CD8-positive, alpha-beta memory T cell (primary cell): ENCODE measurements at regions not wholly inside any gene's neighbourhood (a gene's known extent, or its start where the extent isn't known, plus 50 kb on each side); places are given as distances from the start of the nearest gene placed in this dataset.
"Not testable (repeated sequence)": the region's sequence is repeated elsewhere in the genome, so short reads cannot be mapped to it uniquely, and the experiment has no call there.

Experiments
- CTCF ChIA-PET: fragments of 350-600 bp; sonication (Branson Sonifier 250); formaldehyde crosslinking; loops from one replicate; lab custom pipeline; 2021; ENCODE audit warnings: antibody characterized with exemption; lab: Charles Lee
- POLR2A ChIA-PET: fragments of 350-600 bp; sonication (Branson Sonifier 250); formaldehyde crosslinking; loops from one replicate; lab custom pipeline; 2021; ENCODE audit warnings: antibody characterized with exemption; lab: Charles Lee
- DNase-seq, 5 donors: peaks; one replicate each; pipeline versions ENCODE4 v3.0.0 to v3.0.0-alpha.2; 2020 to 2022; ENCODE audit warnings: mixed read lengths in 1 of 5
- H3K27ac ChIP-seq: one replicate; pipeline ENCODE4 v1.7.0; 2013; ENCODE audit warnings: low read depth, mild to moderate bottlenecking, low read length, moderate library complexity
- H3K27me3 ChIP-seq: 2 replicates; pipeline ENCODE4 v1.7.0; 2013; ENCODE audit warnings: low read length, mild to moderate bottlenecking; ENCODE audit not compliant: insufficient read depth, poor library complexity, severe bottlenecking
- H3K36me3 ChIP-seq: 2 replicates; pipeline ENCODE4 v1.7.0; 2013; ENCODE audit warnings: mild to moderate bottlenecking, low read length, moderate library complexity; ENCODE audit not compliant: insufficient read depth
- H3K4me1 ChIP-seq: 2 replicates; pipeline ENCODE4 v1.7.0; 2013; ENCODE audit warnings: mild to moderate bottlenecking, low read length, moderate library complexity; ENCODE audit not compliant: insufficient read depth
- H3K4me3 ChIP-seq: 2 replicates; pipeline ENCODE4 v1.7.0; 2013; ENCODE audit warnings: mild to moderate bottlenecking, low read length
- H3K9me3 ChIP-seq: 2 replicates; pipeline ENCODE4 v1.7.0; 2013; ENCODE audit warnings: mild to moderate bottlenecking, low read length
- H3K27ac Mint-ChIP-seq, 8 donors: one replicate each; pipeline ENCODE4 v1.8.0; 2020 to 2021; ENCODE audit warnings: mixed read lengths in 8 of 8, mild to moderate bottlenecking in 6 of 8, inconsistent platforms in 3 of 8, moderate library complexity in 3 of 8
- H3K27me3 Mint-ChIP-seq, 2 donors: one replicate each; pipeline ENCODE4 v1.8.0; 2020 to 2021; ENCODE audit warnings: mixed read lengths in 2 of 2, mild to moderate bottlenecking in 1 of 2, moderate library complexity in 1 of 2
- H3K36me3 Mint-ChIP-seq, 3 donors: one replicate each; pipeline ENCODE4 v1.8.0; 2020 to 2021; ENCODE audit warnings: mixed read lengths in 3 of 3, inconsistent platforms in 1 of 3, mild to moderate bottlenecking in 1 of 3
- H3K4me1 Mint-ChIP-seq, 3 donors: one replicate each; pipeline ENCODE4 v1.8.0; 2020 to 2021; ENCODE audit warnings: mixed read lengths in 3 of 3, inconsistent platforms in 1 of 3, mild to moderate bottlenecking in 1 of 3
- H3K4me3 Mint-ChIP-seq, 7 donors: one replicate each; pipeline ENCODE4 v1.8.0; 2020 to 2021; ENCODE audit warnings: mixed read lengths in 7 of 7, mild to moderate bottlenecking in 6 of 7, moderate library complexity in 4 of 7, inconsistent platforms in 2 of 7
- H3K9me3 Mint-ChIP-seq, 5 donors: one replicate each; pipeline ENCODE4 v1.8.0; 2020 to 2022; ENCODE audit warnings: mixed read lengths in 5 of 5, mild to moderate bottlenecking in 3 of 5, moderate library complexity in 2 of 5, inconsistent platforms in 1 of 5

- CTCF ChIA-PET: no interaction called here
- no peak for DNase-seq
- POLR2A ChIA-PET: no interaction called here
These were observed 1386.1 kb downstream of the SLITRK5 start for GRCh38 chr13:89057274-89057673.

GRCh38 chr13:89057862-89058261 is 1386.7 kb downstream of the SLITRK5 start:
- H3K36me3 ChIP-seq: no peaks in the 10 kb centered on the region
- no peaks in the 10 kb centered on the region for H3K9me3 ChIP-seq
- peaks cover 3 to 21% (median 5%) of the 10 kb centered on the region in 5 donors for H3K9me3 Mint-ChIP-seq
- no peak overlapping the region for H3K4me3 Mint-ChIP-seq
- DNase-seq: no peak
- no peak overlapping the region for H3K27ac ChIP-seq
- ChIA-PET CTCF (no interaction called here), POLR2A (no interaction called here)
- no peaks in the 10 kb centered on the region for H3K4me1 ChIP-seq
- peak overlapping the region in 1 of 8 donors; percentile 14 for H3K27ac Mint-ChIP-seq
- no peaks in the 10 kb centered on the region for H3K36me3 Mint-ChIP-seq
- H3K27me3 Mint-ChIP-seq: no peaks in the 10 kb centered on the region
- H3K27me3 ChIP-seq: no peaks in the 10 kb centered on the region
- no peak overlapping the region for H3K4me3 ChIP-seq
- H3K4me1 Mint-ChIP-seq: no peaks in the 10 kb centered on the region

More at GRCh38 chr13:89057274-89057673, 1386.1 kb downstream of the SLITRK5 start:
- Histone ChIP-seq H3K27ac (no peak overlapping the region), H3K9me3 (no peaks in the 10 kb centered on the region), H3K36me3 (no peaks in the 10 kb centered on the region), H3K4me3 (no peak overlapping the region), H3K27me3 (no peaks in the 10 kb centered on the region), H3K4me1 (no peaks in the 10 kb centered on the region)
- Mint-ChIP-seq H3K27me3 (no peaks in the 10 kb centered on the region), H3K9me3 (peaks cover 4 to 20% (median 5%) of the 10 kb centered on the region in 5 donors), H3K36me3 (no peaks in the 10 kb centered on the region), H3K27ac (no peak overlapping the region), H3K4me1 (no peaks in the 10 kb centered on the region), H3K4me3 (no peak overlapping the region)

DNA sequence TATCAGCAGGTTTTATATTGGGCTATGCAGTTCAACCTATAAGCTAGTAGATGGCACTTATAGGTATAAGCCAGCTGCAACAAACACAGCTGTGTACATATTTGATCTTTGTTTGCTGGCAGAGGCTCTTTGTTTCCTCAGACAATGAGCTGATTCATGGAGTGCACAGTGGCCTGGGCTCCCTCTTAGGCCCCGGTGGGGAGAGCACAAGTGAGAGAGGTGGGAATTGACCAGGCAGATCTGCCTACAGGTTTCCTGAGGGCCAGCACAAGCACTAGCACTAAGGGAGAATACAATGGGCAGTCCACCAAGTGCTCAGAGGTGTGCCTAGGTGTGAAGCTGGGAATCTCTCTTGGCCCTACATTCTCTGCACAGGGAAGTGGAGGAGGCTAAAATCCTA is 1390.7 kb downstream of the SLITRK5 start:
- Mint-ChIP-seq H3K27me3 (no peaks in the 10 kb centered on the region), H3K36me3 (no peaks in the 10 kb centered on the region), H3K27ac (no peak overlapping the region), H3K9me3 (peaks cover 0 to 34% (median 5%) of the 10 kb centered on the region in 5 donors), H3K4me3 (no peak overlapping the region), H3K4me1 (no peaks in the 10 kb centered on the region)
- no peak overlapping the region for H3K4me3 ChIP-seq
- DNase-seq: no peak
- H3K36me3 ChIP-seq: no peaks in the 10 kb centered on the region
- H3K4me1 ChIP-seq: no peaks in the 10 kb centered on the region
- CTCF ChIA-PET: no interaction called here
- no peaks in the 10 kb centered on the region for H3K9me3 ChIP-seq
- POLR2A ChIA-PET: no interaction called here
- no peak overlapping the region for H3K27ac ChIP-seq
- H3K27me3 ChIP-seq: no peaks in the 10 kb centered on the region

- H3K4me1 Mint-ChIP-seq: no peaks in the 10 kb centered on the region
- ChIA-PET POLR2A (no interaction called here), CTCF (no interaction called here)
- no peak overlapping the region for H3K4me3 ChIP-seq
- no peak overlapping the region for H3K27ac Mint-ChIP-seq
- no peaks in the 10 kb centered on the region for H3K36me3 ChIP-seq
- DNase-seq: peak in 4 of 5 donors; percentile 4 to 36 (median 10)
- no peak overlapping the region for H3K27ac ChIP-seq
- no peak overlapping the region for H3K4me3 Mint-ChIP-seq
- H3K9me3 ChIP-seq: no peaks in the 10 kb centered on the region
- H3K9me3 Mint-ChIP-seq: peaks cover 0 to 16% (median 0%) of the 10 kb centered on the region in 5 donors
- no peaks in the 10 kb centered on the region for H3K27me3 Mint-ChIP-seq
- no peaks in the 10 kb centered on the region for H3K36me3 Mint-ChIP-seq
- no peaks in the 10 kb centered on the region for H3K4me1 ChIP-seq
- no peaks in the 10 kb centered on the region for H3K27me3 ChIP-seq
These were observed 1395.8 kb downstream of the SLITRK5 start for GRCh38 chr13:89066868-89067466.

DNA sequence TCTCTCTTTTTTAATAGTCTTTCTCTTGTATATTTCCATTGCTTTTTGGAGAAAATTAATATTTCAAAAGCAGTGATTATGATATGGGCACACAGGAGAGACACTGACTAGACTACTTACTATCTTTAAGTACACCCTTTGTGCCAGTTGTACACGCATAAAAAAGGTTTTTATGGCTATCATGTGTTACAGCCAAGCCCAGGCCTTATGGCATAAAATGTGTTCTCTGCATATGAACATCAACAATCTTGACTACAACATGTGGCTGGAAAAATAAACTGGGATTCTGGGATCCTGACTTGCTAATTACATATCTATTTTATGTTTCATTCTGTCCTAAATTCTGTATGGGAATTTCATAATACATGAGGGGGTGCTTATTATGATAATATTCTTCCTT is 1401.8 kb downstream of the SLITRK5 start:
- no peaks in the 10 kb centered on the region for H3K4me1 Mint-ChIP-seq
- no peak overlapping the region for H3K4me3 Mint-ChIP-seq
- Histone ChIP-seq H3K4me3 (no peak overlapping the region), H3K27me3 (no peaks in the 10 kb centered on the region), H3K36me3 (no peaks in the 10 kb centered on the region), H3K9me3 (no peaks in the 10 kb centered on the region), H3K4me1 (no peaks in the 10 kb centered on the region), H3K27ac (no peak overlapping the region)
- H3K27ac Mint-ChIP-seq: no peak overlapping the region
- H3K9me3 Mint-ChIP-seq: peaks cover 0 to 11% (median 2%) of the 10 kb centered on the region in 5 donors
- ChIA-PET CTCF (no interaction called here), POLR2A (no interaction called here)
- no peaks in the 10 kb centered on the region for H3K36me3 Mint-ChIP-seq
- H3K27me3 Mint-ChIP-seq: no peaks in the 10 kb centered on the region
- DNase-seq: no peak

GRCh38 chr13:89076622-89077021 is 1405.5 kb downstream of the SLITRK5 start:
- H3K27ac ChIP-seq: no peak overlapping the region
- no peaks in the 10 kb centered on the region for H3K4me1 Mint-ChIP-seq
- CTCF ChIA-PET: no interaction called here
- peaks cover 0 to 13% (median 4%) of the 10 kb centered on the region in 5 donors for H3K9me3 Mint-ChIP-seq
- H3K36me3 ChIP-seq: no peaks in the 10 kb centered on the region
- POLR2A ChIA-PET: no interaction called here
- no peak overlapping the region for H3K4me3 Mint-ChIP-seq
- H3K27me3 Mint-ChIP-seq: no peaks in the 10 kb centered on the region
- H3K27ac Mint-ChIP-seq: no peak overlapping the region
- H3K9me3 ChIP-seq: no peaks in the 10 kb centered on the region
- H3K4me1 ChIP-seq: no peaks in the 10 kb centered on the region
- DNase-seq: no peak
- H3K27me3 ChIP-seq: no peaks in the 10 kb centered on the region
- no peak overlapping the region for H3K4me3 ChIP-seq
- H3K36me3 Mint-ChIP-seq: no peaks in the 10 kb centered on the region

DNA sequence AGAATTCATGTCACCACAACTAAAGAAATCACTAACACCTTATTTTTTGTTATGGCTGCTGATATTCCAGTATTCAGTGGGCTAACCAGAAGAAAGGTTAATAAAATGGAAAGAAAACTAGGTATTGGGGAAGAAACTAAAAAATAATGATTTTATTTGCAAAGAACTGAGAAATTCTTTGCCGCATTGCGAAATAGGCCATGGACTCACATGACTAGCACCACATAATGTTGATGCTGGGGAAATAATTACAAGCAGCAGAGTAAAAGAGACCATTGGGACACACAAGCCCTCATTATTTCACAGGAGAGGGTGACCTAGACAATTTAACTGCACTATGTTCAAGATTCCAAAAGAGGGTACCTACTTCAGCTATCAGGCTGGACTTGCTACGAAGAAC is 1411.5 kb downstream of the SLITRK5 start:
- ChIA-PET POLR2A (no interaction called here), CTCF (no interaction called here)
- Mint-ChIP-seq H3K27me3 (no peaks in the 10 kb centered on the region), H3K9me3 (peaks cover 7 to 18% (median 7%) of the 10 kb centered on the region in 5 donors), H3K27ac (no peak overlapping the region), H3K4me1 (no peaks in the 10 kb centered on the region), H3K4me3 (no peak overlapping the region), H3K36me3 (no peaks in the 10 kb centered on the region)
- H3K27ac ChIP-seq: no peak overlapping the region
- DNase-seq: no peak
- H3K27me3 ChIP-seq: no peaks in the 10 kb centered on the region
- H3K4me1 ChIP-seq: no peaks in the 10 kb centered on the region
- no peaks in the 10 kb centered on the region for H3K9me3 ChIP-seq
- no peak overlapping the region for H3K4me3 ChIP-seq
- no peaks in the 10 kb centered on the region for H3K36me3 ChIP-seq

DNA sequence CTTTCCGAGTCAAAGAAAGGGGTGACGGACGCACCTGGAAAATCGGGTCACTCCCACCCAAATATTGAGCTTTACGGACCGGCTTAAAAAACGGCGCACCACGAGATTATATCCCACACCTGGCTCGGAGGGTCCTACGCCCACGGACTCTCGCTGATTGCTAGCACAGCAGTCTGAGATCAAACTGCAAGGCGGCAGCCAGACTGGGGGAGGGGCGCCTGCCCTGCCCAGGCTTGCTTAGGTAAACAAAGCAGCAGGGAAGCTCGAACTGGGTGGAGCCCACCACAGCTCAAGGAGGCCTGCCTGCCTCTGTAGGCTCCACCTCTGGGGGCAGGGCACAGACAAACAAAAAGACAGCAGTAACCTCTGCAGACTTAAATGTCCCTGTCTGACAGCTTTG is 1416.9 kb downstream of the SLITRK5 start:
- H3K36me3 ChIP-seq, POLR2A ChIA-PET, H3K27me3 Mint-ChIP-seq, DNase-seq, H3K4me1 ChIP-seq, H3K9me3 ChIP-seq, H3K27me3 ChIP-seq, H3K27ac ChIP-seq, H3K4me1 Mint-ChIP-seq, H3K36me3 Mint-ChIP-seq, H3K4me3 ChIP-seq, H3K4me3 Mint-ChIP-seq, CTCF ChIA-PET, H3K27ac Mint-ChIP-seq: not testable (repeated sequence)
- peaks cover 2 to 14% (median 6%) of the 10 kb centered on the region in 5 donors for H3K9me3 Mint-ChIP-seq
